ENCODE measurements at regions not wholly inside any gene's neighbourhood (a gene's known extent, or its start where the extent isn't known, plus 50 kb on each side); places are given as distances from the start of the nearest gene placed in this dataset.

DNA sequence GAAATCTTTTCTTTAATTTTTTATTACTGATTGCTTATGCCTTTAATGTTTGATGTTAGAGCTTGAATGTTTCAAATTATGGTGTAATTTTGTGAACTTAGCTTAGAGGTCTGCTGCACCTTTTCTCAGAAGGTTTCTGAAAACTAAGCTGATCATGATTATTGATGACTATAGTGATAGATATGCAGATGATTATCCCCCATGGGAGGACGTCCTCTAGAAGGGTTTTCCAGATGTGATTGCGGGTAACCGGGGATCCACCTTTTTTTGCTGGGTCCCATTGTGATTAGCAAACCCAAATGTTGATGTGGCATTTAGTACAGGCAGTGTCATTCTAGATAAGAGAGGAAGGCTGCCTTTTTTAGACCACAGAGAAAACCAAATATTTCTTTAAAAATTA is 272.9 kb downstream of the FBXO8 start:
- Histone ChIP-seq H3K27ac (replicated peaks) (no peak overlapping the region), H3K27me3 (ENCODE audit: insufficient read depth, poor library complexity, severe bottlenecking) (peaks cover 2% of the 10 kb centered on the region), H3K4me3 (replicated peaks; ENCODE audit: insufficient read depth, low read length) (no peak overlapping the region)
- TF ChIP-seq, protein P1, sequence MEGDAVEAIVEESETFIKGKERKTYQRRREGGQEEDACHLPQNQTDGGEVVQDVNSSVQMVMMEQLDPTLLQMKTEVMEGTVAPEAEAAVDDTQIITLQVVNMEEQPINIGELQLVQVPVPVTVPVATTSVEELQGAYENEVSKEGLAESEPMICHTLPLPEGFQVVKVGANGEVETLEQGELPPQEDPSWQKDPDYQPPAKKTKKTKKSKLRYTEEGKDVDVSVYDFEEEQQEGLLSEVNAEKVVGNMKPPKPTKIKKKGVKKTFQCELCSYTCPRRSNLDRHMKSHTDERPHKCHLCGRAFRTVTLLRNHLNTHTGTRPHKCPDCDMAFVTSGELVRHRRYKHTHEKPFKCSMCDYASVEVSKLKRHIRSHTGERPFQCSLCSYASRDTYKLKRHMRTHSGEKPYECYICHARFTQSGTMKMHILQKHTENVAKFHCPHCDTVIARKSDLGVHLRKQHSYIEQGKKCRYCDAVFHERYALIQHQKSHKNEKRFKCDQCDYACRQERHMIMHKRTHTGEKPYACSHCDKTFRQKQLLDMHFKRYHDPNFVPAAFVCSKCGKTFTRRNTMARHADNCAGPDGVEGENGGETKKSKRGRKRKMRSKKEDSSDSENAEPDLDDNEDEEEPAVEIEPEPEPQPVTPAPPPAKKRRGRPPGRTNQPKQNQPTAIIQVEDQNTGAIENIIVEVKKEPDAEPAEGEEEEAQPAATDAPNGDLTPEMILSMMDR (IDR thresholded peaks at IDR 0.05; ENCODE audit: insufficient read depth, low read length) = no peak
- no peak for TF ChIP-seq POLR2AphosphoS5 (IDR thresholded peaks at IDR 0.05; ENCODE audit: low read depth)
- no peak for TF ChIP-seq GABPA (IDR thresholded peaks at IDR 0.05; ENCODE audit: low read depth)
- no peak for TF ChIP-seq SPI1 (IDR thresholded peaks at IDR 0.05; ENCODE audit: borderline replicate concordance, low read depth)
- TF ChIP-seq, protein P2, sequence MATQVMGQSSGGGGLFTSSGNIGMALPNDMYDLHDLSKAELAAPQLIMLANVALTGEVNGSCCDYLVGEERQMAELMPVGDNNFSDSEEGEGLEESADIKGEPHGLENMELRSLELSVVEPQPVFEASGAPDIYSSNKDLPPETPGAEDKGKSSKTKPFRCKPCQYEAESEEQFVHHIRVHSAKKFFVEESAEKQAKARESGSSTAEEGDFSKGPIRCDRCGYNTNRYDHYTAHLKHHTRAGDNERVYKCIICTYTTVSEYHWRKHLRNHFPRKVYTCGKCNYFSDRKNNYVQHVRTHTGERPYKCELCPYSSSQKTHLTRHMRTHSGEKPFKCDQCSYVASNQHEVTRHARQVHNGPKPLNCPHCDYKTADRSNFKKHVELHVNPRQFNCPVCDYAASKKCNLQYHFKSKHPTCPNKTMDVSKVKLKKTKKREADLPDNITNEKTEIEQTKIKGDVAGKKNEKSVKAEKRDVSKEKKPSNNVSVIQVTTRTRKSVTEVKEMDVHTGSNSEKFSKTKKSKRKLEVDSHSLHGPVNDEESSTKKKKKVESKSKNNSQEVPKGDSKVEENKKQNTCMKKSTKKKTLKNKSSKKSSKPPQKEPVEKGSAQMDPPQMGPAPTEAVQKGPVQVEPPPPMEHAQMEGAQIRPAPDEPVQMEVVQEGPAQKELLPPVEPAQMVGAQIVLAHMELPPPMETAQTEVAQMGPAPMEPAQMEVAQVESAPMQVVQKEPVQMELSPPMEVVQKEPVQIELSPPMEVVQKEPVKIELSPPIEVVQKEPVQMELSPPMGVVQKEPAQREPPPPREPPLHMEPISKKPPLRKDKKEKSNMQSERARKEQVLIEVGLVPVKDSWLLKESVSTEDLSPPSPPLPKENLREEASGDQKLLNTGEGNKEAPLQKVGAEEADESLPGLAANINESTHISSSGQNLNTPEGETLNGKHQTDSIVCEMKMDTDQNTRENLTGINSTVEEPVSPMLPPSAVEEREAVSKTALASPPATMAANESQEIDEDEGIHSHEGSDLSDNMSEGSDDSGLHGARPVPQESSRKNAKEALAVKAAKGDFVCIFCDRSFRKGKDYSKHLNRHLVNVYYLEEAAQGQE (IDR thresholded peaks at IDR 0.05; ENCODE audit: insufficient replicate concordance, low read depth) = no peak
- DNase-seq (ENCODE audit: low read depth in 1 of 2, low spot score in 1 of 2) = no peak

DNA sequence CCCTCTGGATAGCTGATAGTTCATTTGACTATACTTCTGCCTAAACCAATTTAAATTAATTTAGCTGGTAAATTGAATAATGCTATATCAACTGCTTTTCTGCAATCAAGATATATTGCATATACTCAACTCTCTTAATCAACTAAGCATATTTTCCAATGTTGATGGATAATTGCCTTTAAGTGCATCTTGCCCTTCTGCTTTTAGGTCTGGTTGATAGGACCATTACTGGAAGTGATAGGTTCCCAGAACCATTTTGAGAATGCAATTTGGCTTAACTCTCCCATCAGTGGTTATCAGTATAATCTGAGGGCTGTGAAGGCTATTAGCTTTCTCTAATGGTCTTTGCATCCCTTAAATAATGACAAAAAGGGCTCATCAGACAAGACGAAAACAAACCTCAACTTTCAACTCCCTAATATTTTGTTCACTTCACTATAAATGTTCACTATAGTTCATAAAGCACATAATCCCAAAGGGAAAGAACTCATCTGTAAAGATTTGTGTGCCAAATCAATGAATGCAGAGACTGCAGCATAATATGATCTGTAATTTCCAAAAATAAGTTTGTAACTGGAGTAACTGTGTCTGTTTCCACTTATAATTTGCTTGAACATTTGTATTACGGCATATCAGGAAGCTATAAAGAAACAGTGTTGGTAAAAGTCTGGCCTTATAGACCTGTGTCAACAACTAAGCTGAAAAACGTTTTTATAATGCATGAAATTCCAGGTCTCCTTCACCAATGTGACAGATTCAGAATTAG is 273.6 kb downstream of the FBXO8 start:
- no peak for TF ChIP-seq POLR2AphosphoS5 (IDR thresholded peaks at IDR 0.05; ENCODE audit: low read depth)
- TF ChIP-seq SPI1 (IDR thresholded peaks at IDR 0.05; ENCODE audit: borderline replicate concordance, low read depth) = no peak
- TF ChIP-seq, protein P1 (IDR thresholded peaks at IDR 0.05; ENCODE audit: insufficient read depth, low read length) = no peak
- TF ChIP-seq GABPA (IDR thresholded peaks at IDR 0.05; ENCODE audit: low read depth) = no peak
- TF ChIP-seq, protein P2 (IDR thresholded peaks at IDR 0.05; ENCODE audit: insufficient replicate concordance, low read depth) = no peak

DNA sequence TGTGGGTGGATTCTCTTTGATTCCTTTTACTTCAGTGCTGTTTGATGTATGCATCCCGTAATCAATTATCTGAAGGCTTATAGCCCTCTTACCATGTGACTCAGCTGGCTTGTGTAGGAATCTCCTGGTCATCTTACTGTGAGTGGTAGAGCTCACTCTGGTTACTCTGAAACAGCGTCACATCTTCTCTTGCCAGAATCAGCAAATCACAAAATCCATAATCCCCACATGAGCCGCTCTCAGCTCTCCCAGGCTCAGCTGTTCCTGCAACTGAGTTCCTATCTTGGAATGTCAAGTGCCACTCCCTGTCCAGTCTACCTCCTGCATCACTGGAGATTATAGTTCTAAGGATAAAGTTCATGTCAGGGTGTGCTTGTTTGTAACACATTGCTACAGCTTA is 278.0 kb downstream of the FBXO8 start:
- no peak for DNase-seq (ENCODE audit: low read depth in 1 of 2, low spot score in 1 of 2)
- Histone ChIP-seq H3K27me3 (ENCODE audit: insufficient read depth, poor library complexity, severe bottlenecking) (peaks cover 2% of the 10 kb centered on the region), H3K27ac (replicated peaks) (no peak overlapping the region), H3K4me3 (replicated peaks; ENCODE audit: insufficient read depth, low read length) (no peak overlapping the region)
- TF ChIP-seq SPI1 (IDR thresholded peaks at IDR 0.05; ENCODE audit: borderline replicate concordance, low read depth) (no peak), GABPA (IDR thresholded peaks at IDR 0.05; ENCODE audit: low read depth) (no peak), POLR2AphosphoS5 (IDR thresholded peaks at IDR 0.05; ENCODE audit: low read depth) (no peak)
- TF ChIP-seq, protein P1 (IDR thresholded peaks at IDR 0.05; ENCODE audit: insufficient read depth, low read length) = no peak
- TF ChIP-seq, protein P2 (IDR thresholded peaks at IDR 0.05; ENCODE audit: insufficient replicate concordance, low read depth) = no peak

More for the DNA sequence above, 273.6 kb downstream of the FBXO8 start:
- DNase-seq (ENCODE audit: low read depth in 1 of 2, low spot score in 1 of 2) = no peak
- peaks cover 2% of the 10 kb centered on the region for H3K27me3 ChIP-seq (ENCODE audit: insufficient read depth, poor library complexity, severe bottlenecking)
- no peak overlapping the region for H3K4me3 ChIP-seq (replicated peaks; ENCODE audit: insufficient read depth, low read length)
- no peak overlapping the region for H3K27ac ChIP-seq (replicated peaks)

Measured in HL-60 (cell line).